HepG2 (cell line): ENCODE measurements at regions not wholly inside any gene's neighbourhood (a gene's known extent, or its start where the extent isn't known, plus 50 kb on each side); places are given as distances from the start of the nearest gene placed in this dataset.

Experiments
- ELF1 ChIP-seq: sonication (generic); formaldehyde crosslinking; IDR thresholded peaks from 2 replicates; pipeline ENCODE4 v1.4.0; 2020; ENCODE audit warnings: missing genetic modification reagents
- JDP2 ChIP-seq: sonication (generic); formaldehyde crosslinking; IDR thresholded peaks from 2 replicates; pipeline ENCODE4 v1.8.1; 2022; ENCODE audit warnings: missing genetic modification reagents, borderline replicate concordance
- MAZ ChIP-seq, 2 experiments: sonication (generic) in 1 of 2; formaldehyde crosslinking in 1 of 2; IDR thresholded peaks; 2 replicates each; pipeline versions ENCODE4 v1.5.0 to v1.6.1; 2012 to 2020; ENCODE audit warnings: low read depth in 2 of 2, mild to moderate bottlenecking in 2 of 2, borderline replicate concordance in 1 of 2, improper control_type of control experiment in 1 of 2, low read length in 1 of 2, missing genetic modification reagents in 1 of 2, moderate library complexity in 1 of 2
- TF ChIP-seq, protein P1 (sequence below): sonication (generic); formaldehyde crosslinking; IDR thresholded peaks from 2 replicates; pipeline ENCODE4 v1.8.0; 2023; ENCODE audit warnings: mild to moderate bottlenecking, missing genetic modification reagents
- TF ChIP-seq, protein P2 (sequence below): sonication (generic); formaldehyde crosslinking; conservative IDR thresholded peaks from 2 replicates; pipeline ENCODE4 v1.8.0; 2022; ENCODE audit warnings: missing genetic modification reagents
- TF ChIP-seq, protein P3 (sequence below): sonication (generic); formaldehyde crosslinking; IDR thresholded peaks from 2 replicates; pipeline ENCODE4 v1.8.0; 2022; ENCODE audit warnings: missing genetic modification reagents, mild to moderate bottlenecking, borderline replicate concordance
- TF ChIP-seq, protein P4 (sequence below): sonication (generic); formaldehyde crosslinking; IDR thresholded peaks from 2 replicates; pipeline ENCODE4 v1.8.0; 2022; ENCODE audit warnings: mild to moderate bottlenecking, missing genetic modification reagents, moderate library complexity
- TF ChIP-seq, protein P5 (sequence below): sonication (generic); formaldehyde crosslinking; IDR thresholded peaks from 2 replicates; pipeline ENCODE4 v1.5.0; 2020; ENCODE audit warnings: missing genetic modification reagents

DNA sequence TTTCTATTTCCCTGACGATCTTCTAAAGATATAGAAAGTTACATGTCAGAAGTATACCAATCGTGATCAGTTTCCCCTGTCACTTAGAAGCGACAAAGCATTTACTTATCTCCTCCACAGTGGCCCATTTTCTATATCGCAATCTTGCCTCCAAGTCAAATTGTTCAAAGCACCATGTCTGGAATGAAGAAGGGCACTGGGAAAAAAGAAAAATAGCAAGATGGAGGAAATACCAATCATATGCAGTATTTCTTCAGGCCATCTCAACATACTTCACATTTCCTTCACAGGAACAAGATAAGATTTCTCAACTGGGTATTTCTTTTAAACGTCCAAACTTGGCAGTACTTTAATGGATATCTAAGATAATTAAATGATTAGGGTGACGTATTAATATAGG is 63.3 kb upstream of the IL6 start (continued):
- TF ChIP-seq, protein P1, sequence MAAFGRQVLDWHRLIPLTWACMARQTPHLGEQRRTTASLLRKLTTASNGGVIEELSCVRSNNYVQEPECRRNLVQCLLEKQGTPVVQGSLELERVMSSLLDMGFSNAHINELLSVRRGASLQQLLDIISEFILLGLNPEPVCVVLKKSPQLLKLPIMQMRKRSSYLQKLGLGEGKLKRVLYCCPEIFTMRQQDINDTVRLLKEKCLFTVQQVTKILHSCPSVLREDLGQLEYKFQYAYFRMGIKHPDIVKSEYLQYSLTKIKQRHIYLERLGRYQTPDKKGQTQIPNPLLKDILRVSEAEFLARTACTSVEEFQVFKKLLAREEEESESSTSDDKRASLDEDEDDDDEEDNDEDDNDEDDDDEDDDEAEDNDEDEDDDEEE (CRISPR knock-in tag), result no peak
- TF ChIP-seq, protein P2, sequence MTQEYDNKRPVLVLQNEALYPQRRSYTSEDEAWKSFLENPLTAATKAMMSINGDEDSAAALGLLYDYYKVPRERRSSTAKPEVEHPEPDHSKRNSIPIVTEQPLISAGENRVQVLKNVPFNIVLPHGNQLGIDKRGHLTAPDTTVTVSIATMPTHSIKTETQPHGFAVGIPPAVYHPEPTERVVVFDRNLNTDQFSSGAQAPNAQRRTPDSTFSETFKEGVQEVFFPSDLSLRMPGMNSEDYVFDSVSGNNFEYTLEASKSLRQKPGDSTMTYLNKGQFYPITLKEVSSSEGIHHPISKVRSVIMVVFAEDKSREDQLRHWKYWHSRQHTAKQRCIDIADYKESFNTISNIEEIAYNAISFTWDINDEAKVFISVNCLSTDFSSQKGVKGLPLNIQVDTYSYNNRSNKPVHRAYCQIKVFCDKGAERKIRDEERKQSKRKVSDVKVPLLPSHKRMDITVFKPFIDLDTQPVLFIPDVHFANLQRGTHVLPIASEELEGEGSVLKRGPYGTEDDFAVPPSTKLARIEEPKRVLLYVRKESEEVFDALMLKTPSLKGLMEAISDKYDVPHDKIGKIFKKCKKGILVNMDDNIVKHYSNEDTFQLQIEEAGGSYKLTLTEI, result no peak
- TF ChIP-seq, protein P3, sequence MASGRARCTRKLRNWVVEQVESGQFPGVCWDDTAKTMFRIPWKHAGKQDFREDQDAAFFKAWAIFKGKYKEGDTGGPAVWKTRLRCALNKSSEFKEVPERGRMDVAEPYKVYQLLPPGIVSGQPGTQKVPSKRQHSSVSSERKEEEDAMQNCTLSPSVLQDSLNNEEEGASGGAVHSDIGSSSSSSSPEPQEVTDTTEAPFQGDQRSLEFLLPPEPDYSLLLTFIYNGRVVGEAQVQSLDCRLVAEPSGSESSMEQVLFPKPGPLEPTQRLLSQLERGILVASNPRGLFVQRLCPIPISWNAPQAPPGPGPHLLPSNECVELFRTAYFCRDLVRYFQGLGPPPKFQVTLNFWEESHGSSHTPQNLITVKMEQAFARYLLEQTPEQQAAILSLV (CRISPR knock-in tag), result no peak
- TF ChIP-seq, protein P4, sequence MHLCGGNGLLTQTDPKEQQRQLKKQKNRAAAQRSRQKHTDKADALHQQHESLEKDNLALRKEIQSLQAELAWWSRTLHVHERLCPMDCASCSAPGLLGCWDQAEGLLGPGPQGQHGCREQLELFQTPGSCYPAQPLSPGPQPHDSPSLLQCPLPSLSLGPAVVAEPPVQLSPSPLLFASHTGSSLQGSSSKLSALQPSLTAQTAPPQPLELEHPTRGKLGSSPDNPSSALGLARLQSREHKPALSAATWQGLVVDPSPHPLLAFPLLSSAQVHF (CRISPR knock-in tag), result no peak
- TF ChIP-seq JDP2 (no peak), ELF1 (CRISPR knock-in tag) (no peak), MAZ (IDR thresholded peaks at IDR 0.05; ENCODE audit: borderline replicate concordance, low read depth, low read length) (no peak), MAZ (CRISPR knock-in tag; IDR thresholded peaks at IDR 0.05; ENCODE audit: low read depth) (no peak)
- TF ChIP-seq, protein P5, sequence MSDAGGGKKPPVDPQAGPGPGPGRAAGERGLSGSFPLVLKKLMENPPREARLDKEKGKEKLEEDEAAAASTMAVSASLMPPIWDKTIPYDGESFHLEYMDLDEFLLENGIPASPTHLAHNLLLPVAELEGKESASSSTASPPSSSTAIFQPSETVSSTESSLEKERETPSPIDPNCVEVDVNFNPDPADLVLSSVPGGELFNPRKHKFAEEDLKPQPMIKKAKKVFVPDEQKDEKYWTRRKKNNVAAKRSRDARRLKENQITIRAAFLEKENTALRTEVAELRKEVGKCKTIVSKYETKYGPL (CRISPR knock-in tag), result no peak
